ENCODE measurements at regions not wholly inside any gene's neighbourhood (a gene's known extent, or its start where the extent isn't known, plus 50 kb on each side); places are given as distances from the start of the nearest gene placed in this dataset.
"Not testable (repeated sequence)": the region's sequence is repeated elsewhere in the genome, so short reads cannot be mapped to it uniquely, and the experiment has no call there.

DNA sequence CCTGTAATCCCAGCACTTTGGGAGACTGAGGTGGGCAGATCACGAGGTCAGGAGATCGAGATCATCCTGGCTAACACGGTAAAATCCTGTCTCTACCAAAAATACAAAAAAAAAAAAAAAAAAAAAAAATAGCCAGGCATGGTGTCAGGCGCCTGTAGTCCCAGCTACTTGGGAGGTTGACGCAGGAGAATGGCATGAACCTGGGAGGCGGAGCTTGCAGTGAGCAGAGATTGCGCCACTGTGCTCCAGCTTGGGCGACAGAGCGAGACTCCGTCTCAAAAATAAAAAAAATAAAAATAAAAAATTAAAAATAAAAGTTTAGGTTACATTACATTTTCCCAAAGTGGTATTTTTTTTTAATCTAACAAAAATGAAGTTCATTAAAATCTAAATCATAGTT, 218.1 kb upstream of the TMEFF2 start:
- DNase-seq (ENCODE audit: low read depth in 3 of 3, low spot score in 2 of 3), result not testable (repeated sequence)

DNA sequence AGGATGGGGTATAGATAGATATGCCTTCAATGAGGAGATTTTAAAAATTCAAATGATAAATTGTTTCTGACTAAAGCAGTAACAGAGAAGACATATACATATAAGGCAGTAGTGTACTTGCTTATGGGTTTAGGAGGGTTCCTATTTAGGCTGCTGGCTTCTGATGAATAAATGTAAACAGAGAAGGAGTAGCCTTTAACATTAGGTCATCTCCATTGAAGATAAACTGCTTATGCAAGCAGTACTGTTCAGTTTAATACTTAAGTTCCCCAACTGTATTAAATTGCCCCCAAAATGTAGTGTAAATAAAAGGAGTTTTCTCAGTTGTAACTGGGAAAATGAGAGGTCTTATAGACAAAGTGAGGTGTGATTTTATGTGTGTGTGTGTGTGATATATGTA, 217.7 kb upstream of the TMEFF2 start:
- no peak for DNase-seq (ENCODE audit: low read depth in 3 of 3, low spot score in 2 of 3)

DNA sequence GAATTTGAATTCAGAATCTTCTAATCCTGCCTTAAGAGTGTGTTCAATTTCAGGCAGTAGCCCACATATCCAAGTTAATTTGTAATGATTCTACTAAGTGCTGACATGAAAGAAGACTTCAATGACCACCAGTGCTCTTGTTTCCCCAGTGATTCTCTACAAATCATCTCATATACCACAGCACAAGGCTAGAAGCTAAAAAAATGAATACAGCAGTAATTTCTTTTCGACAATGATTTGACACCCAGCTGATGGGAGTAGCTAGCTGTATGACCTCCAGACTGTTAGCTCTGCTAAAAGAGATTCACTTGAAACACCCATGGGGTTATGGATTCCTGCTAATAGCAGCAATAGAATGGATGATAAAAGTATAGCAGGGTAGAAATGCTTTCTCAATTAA, 217.0 kb upstream of the TMEFF2 start:
- no peak for DNase-seq (ENCODE audit: low read depth in 3 of 3, low spot score in 2 of 3)

DNA sequence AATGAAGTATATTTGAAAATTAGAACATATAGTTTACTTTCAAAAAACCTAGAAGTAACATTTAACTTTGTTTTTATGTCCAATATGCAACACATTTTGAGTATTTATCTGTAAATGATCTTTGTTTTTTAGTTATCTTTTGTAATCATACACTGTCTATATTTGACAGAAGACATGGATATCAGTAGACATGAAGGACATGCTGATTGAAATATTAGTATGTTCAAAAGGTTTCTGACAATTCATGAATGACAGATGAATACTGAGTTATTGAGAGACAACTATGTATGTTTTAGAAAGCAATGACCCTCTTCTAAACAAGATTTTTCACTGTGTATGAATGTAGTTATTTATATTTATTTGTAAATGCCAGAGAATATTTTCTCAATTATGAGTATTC, 215.6 kb upstream of the TMEFF2 start:
- DNase-seq (ENCODE audit: low read depth in 3 of 3, low spot score in 2 of 3), result no peak

DNA sequence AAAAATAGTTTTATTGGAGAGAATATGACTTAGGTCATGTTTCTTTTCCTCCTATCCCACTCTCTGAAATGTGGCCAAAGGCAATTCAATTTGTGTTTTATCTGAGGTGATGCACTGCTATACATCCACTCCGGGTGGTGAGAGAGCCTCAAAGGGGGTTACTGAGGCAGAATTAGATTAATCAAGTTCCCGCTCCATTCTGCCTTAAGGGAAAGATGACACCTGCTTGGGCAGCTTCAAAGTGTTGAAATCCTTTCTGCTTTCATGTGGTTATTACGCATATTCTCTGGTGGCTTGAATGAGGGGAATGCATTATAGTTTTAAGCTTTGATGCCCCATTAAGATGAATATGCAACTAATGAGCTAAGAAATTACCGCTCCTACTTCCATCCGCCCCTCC, 213.0 kb upstream of the TMEFF2 start:
- DNase-seq (ENCODE audit: low read depth in 3 of 3, low spot score in 2 of 3), result no peak

DNA sequence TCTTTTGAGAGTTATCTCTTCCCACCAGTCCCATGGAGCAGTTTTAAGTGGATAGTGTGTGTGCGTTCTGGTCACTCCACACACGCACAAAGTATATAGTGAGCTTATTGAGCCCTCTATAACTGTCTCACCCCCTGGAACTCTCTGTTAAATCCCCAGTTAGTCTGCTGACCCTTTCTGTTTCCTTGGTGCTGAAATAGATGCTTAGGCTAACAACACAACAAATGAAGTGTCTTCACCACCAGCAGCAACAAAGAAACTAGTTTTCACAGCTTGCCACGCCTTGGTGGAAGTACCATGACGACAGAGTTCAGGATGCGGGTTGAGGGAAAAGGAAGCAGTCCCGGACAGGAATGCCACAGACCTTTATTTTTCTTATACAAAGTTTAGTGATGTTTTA, 203.5 kb upstream of the TMEFF2 start:
- no peak for DNase-seq (ENCODE audit: low read depth in 3 of 3, low spot score in 2 of 3)

DNA sequence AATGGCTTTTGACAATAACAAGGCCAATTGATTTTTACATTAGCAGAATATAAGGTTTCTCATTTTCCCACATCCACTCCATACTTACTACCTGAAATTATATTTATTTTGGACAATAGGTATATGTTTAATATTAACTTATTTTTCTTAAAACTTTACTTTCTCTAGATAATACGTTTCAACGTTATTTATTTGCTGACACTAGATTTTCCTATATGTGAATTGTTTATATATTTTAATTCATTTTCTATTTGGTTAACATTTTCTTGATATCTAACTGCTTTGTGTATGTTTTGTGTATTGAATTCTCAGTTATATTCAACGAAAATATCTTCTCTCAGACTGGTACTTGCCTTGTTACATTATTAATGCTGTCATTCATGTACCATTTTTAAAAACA, 199.9 kb upstream of the TMEFF2 start:
- no peak for DNase-seq (ENCODE audit: low read depth in 3 of 3, low spot score in 2 of 3)

DNA sequence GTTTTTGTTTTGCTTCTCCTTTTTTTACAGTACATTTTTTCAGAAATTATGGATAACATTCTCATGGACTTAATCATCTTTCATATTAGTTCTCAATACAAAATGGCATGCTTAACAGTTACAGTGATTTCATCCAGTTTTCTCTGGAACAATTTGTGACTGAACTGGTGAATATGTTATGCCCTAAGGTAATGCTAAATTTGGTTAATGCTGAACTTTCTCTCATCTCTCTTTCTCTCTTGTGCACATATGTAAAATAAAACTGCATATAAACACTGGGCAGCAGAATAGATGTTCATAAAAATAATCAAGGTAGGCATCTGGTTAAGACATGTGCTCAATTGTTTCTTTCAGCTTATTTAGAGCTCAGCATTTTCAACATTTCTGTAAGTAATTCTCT, 196.3 kb upstream of the TMEFF2 start:
- DNase-seq (ENCODE audit: low read depth in 3 of 3, low spot score in 2 of 3), result no peak

DNA sequence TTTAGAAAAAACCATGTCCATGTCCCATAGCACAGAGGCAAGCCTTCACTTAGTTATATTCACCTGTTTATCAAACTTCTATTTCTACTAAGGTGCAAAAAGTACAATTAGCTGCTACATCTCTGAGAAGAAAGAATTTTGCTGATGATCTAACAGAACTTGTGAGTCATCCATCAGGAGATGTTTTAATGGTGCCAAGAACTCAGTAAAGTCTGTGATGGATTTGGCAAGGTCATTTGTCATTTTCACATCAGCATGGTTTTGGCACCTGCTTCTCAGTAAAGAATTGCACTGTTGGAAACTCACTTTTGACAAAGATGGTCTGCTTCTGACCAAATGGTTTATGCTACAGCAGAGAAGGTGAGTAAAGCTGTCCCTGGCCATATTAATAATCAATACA, 195.7 kb upstream of the TMEFF2 start:
- no peak for DNase-seq (ENCODE audit: low read depth in 3 of 3, low spot score in 2 of 3)

DNA sequence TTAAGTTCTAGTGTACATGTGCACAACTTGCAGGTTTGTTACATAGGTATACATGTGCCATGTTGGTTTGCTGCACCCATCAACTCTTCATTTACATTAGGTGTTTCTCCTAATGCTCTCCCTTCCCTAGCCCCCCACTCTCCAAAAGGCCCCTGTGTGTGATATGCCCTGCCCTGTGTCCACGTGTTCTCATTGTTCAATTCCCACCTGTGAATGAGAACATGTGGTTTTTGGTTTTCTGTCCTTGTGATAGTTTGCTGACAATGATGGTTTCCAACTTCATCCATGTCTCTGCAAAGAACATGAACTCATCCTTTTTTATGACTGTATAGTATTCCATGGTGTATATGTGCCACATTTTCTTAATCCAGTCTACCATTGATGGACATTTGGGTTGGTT, 189.5 kb upstream of the TMEFF2 start:
- not testable (repeated sequence) for DNase-seq (ENCODE audit: low read depth in 3 of 3, low spot score in 2 of 3)

DNA sequence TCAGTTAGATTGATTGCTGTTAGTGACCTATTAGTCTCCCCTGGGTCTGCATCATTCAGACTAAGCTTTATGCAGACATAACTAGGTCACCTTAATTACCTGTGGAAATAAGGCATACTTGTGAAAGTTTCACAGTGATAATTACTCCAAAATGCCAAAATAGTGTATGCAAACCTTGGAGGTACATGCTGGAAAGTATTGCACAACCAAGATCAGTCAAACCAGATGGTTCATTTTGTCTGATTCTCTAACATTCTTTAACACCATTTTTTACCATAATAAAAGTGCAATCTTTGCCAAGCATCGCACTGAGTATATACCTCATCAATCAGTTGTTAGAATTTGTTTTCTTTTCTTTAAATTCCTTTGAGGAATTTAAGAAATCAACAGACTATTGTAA, 186.3 kb upstream of the TMEFF2 start:
- no peak for DNase-seq (ENCODE audit: low read depth in 3 of 3, low spot score in 2 of 3)

DNA sequence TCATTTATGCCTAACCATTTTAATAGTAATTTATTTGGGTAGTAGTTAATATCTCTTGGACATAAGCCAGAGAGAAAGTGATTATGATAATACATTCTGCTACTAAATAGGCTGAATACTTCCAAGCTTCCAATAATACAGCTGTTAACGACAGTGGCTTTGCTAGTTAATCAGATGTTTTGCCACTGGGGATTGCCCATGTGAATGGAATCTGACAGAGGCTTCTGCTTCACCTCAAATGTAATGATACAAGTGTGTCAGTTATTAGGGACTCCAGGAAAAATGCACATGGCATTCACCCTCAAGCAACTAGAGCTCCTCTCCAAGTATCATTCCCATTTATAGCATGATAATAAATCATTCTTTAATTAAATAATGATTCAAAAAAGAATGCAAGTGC, 185.0 kb upstream of the TMEFF2 start:
- DNase-seq (ENCODE audit: low read depth in 3 of 3, low spot score in 2 of 3), result no peak

DNA sequence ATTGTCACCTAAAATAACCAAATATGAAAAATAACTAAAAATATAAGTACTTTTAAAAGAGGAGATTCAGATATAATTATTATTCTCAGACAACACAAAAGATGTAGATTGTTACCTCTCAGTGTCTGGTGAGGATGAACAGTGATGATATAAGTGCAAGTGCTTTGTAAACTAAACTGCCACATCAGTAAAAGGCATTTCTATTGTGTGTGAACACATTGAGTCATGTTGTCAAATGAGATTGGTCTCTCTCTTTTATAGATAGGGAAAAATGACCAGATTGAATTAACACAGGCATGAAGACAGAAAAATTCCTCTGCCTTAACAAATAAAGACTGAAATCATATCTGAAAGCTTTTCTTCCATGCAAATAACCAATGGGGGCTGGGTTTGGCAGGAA, 182.4 kb upstream of the TMEFF2 start:
- DNase-seq (ENCODE audit: low read depth in 3 of 3, low spot score in 2 of 3), result no peak

DNA sequence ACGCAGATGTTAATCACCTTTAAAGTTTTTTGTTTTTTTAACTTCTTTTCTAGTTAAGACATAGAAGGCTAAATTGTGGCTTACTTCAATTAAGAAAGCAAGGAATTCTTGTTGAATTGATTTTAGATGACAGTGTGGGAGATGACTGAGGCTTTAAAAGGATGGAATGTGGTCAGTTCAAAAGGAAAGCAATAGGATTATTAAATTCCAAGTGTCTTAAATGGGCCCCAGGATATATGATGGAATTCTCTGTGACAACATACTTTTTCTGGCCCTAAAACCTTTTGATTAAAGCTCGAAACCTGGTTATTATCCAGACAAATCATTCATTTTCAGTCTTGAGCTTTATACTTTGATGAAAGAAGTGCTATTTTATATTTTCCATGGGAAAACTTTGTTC, 179.0 kb upstream of the TMEFF2 start:
- no peak for DNase-seq (ENCODE audit: low read depth in 3 of 3, low spot score in 2 of 3)

DNA sequence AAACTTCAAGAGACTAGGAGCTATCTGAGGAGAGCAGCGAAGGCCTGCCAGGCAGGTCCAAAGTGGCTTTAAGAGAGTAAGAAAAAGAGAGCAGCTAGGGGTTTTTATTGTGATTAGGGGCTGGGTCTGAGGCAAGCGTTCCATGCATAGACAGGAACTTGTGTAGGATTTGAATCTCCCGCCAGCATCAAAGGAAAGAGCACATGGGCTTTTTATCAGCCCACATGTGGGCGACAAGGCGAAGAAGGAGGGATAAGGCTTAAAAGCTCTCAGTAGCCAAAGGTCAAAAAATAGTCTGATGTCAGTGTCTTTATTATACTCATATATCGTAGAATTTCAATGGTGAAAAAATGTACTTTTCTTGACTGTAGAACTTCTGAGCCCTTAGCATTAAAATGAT, 178.5 kb upstream of the TMEFF2 start:
- DNase-seq (ENCODE audit: low read depth in 3 of 3, low spot score in 2 of 3), result no peak

DNA sequence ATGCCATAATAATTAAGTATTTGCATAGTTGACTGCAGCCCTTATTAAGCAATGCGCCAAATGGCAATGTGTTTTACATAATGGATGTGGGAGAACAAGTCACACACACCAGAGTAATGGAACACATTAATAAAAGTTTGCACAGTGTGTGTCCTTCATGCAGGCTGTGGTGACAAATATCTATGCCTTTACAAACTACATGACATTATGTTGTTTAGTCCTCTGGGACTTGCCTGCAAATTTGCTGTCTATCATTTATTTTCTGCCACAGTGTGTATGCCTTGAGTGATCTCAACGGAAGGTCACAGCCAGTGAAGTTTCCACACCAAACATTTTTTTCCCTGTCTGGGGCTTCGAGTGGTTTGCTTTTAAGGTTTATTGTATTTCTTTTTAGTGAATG, 175.2 kb upstream of the TMEFF2 start:
- no peak for DNase-seq (ENCODE audit: low read depth in 3 of 3, low spot score in 2 of 3)

DNA sequence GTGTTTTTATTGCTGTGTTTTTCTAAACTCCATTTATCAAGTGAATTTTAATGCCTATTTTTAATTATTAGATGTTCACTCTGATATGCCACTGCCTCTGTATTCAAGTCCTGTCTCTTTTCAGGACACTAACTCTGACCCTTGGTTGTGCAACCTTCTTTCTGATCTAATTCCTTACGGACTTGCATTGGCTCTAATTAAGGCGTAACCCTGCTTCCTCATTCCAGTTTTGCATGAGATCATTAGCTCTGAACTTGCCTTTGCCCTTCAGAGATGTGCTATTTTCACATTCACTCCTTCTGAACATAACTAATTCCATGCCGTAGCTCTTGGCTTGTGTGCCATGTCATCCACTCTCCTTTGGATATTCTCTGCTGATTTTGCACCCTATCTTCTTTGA, 162.5 kb upstream of the TMEFF2 start:
- DNase-seq (ENCODE audit: low read depth in 3 of 3, low spot score in 2 of 3), result no peak

DNA sequence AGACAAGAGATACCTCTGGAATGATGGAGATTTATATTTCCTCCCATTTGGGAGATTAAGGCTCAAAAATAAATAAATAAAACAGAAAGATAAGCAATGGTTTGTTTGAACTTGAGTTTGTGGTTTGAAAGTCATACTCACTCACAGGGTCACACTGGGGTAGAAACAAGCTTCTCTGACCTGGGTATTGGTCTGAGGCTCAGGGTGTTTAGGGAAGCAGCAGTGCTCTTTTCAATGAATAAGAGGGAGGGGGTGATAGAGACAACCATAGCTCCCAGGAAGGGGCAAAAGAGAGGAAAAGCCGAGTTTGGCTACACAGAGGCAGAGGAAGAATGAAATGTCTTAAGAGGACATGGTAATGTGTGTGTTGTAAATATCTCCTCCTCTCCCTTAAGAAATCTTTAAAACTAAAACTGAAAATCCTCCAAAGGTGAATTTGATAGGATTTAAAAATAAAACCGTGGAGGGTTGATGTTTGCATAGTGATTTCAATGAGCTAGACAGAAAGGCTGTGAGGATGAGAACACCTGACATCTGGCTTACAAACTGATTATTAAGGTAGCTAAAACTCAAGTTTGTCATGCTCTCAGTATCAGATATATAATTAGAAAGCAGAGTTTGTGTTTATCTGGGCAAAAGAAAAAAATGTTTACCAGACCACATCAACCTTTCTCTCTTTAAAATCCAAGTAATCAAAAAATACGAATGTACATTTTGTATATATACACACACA, 159.9 kb upstream of the TMEFF2 start:
- DNase-seq (ENCODE audit: low read depth in 3 of 3, low spot score in 2 of 3), result no peak

DNA sequence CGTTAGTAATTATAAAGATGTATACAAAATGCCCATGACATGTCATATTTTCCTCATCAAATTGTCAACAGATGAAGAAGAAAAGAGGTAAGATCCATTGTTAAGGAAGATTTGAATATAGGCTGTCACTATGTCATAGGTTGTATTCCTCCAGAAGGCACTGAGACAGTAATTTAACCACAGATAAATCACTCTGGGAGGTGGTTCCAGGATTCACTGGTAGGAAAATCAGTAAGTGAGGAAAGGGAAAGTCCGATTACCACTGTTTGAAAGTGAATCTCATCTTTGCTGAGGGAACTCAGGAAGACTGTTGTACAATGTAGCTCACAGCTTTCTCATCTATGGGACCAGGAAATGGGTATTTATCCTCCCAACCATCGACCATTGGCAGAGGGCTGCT, 152.8 kb upstream of the TMEFF2 start:
- DNase-seq (ENCODE audit: low read depth in 3 of 3, low spot score in 2 of 3), result no peak

DNA sequence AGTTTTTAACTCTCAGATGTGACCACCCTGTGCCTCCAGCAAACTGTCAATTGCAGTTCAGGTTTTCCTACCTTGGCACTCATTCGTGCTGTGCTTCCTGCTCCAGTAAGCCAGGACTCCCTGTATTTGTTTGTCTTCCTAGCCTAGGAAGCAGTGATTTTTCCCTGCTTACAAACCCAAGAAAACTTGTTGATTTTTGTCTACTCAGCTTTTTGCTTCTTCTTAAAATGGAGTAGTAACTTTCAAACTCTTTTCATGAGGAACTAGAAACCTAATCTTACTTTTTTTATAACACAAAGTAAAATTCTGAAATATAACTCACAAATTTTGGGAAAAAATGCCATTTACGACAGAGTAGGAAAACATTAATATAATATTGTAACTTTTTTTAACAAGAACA, 150.6 kb upstream of the TMEFF2 start:
- no peak for DNase-seq (ENCODE audit: low read depth in 3 of 3, low spot score in 2 of 3)

DNA sequence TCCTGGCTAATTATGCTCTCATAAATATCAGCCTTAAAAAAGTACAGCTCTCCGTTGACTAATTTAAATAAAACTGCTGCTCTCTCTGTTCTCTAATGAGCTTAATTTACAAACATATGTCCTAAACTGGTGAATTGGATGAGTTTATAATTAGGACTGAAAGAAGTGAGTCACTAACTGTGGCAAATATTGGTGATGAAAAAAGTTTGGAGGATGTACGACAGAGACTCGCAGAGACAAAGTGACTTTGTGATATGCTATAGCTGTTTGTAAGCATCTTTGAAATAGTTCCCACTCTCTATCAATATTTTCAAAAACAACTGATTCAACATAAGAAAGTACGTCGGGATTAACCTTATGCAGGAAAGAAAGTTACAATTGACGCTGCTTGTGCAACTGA, 138.9 kb upstream of the TMEFF2 start:
- DNase-seq (ENCODE audit: low read depth in 3 of 3, low spot score in 2 of 3), result no peak

DNA sequence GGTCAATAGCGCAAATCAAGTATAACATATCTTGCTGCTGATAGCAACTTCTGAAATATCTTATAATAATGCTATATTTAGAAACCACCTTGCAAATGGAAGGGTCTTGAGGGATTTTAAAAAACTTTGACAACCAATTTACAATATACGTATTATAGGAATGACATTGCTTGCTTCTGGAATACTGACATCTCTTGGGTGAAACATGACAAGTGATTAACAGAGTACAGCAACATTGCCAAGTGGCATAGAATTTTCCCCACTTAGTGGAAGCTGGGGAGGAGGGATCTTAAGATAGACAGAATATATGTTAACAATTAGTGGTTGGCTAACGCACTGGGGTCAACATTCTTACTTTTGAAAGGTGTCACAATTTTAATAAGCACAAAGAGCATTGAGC, 133.6 kb upstream of the TMEFF2 start:
- no peak for DNase-seq (ENCODE audit: low read depth in 3 of 3, low spot score in 2 of 3)

DNA sequence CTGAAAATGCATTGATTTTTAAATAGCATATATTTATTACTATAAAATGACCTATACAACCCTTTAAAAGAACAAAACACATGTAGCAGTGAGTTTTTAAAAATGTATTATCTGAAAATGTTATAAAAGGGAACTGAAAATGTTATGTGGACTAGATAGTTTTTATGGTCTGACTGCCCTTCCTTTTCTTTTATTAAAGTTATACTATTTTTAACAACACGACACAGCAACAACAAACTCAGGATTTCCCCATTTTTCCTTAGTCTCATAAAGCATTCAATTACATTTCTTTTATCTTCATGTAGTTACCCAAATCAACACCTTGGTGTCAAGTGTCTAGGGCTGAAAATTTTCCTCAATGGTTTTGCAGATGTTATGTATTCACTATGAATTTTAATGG, 132.8 kb upstream of the TMEFF2 start:
- DNase-seq (ENCODE audit: low read depth in 3 of 3, low spot score in 2 of 3), result no peak
